IMR-90 (cell line): ENCODE measurements at regions not wholly inside any gene's neighbourhood (a gene's known extent, or its start where the extent isn't known, plus 50 kb on each side); places are given as distances from the start of the nearest gene placed in this dataset.

ENCODE experiments used
- ATAC-seq: fragments of 200-7000 bp; cut with Tn5 transposase; 2 replicates; pipeline ENCODE4 v1.9.1; 2020; ENCODE audit warnings: low read depth, mild to moderate bottlenecking, moderate library complexity
- BruUV-seq: library from RNA; stranded (reverse); fragments of 400-500 nt; replicated peaks from 2 replicates; lab custom pipeline; 2021; lab: Mats Ljungman, UMichigan
- CTCF ChIA-PET: fragments of 300-600 bp; formaldehyde crosslinking; extraction: SDS; loops from one replicate; lab custom pipeline; 2021; ENCODE audit warnings: antibody characterized with exemption; lab: Yijun Ruan, JAX
- POLR2A ChIA-PET: fragments of 300-600 bp; sonication (Branson Sonifier 250); formaldehyde crosslinking; loops from one replicate; lab custom pipeline; 2022; ENCODE audit warnings: antibody characterized with exemption; ENCODE audit not compliant: unreplicated experiment; lab: Charles Lee
- DNase-seq: peaks from one replicate; pipeline ENCODE4 v3.0.0; 2013
- H2AFZ ChIP-seq: replicated peaks from 2 replicates; pipeline ENCODE3; 2013; ENCODE audit warnings: low read length, mild to moderate bottlenecking; ENCODE audit not compliant: poor library complexity
- H2AK5ac ChIP-seq: 2 replicates; pipeline ENCODE4 v1.6.1; 2013; ENCODE audit warnings: low read depth, low read length, inconsistent platforms
- H2AK9ac ChIP-seq: replicated peaks from 2 replicates; pipeline ENCODE3; 2013; ENCODE audit warnings: mild to moderate bottlenecking, low read depth, low read length, moderate library complexity; ENCODE audit not compliant: poor library complexity
- H2BK120ac ChIP-seq: 2 replicates; pipeline ENCODE4 v1.6.1; 2013; ENCODE audit warnings: low read depth, low read length, inconsistent platforms
- H2BK15ac ChIP-seq: 3 replicates; pipeline ENCODE4 v1.6.1; 2013; ENCODE audit warnings: low read depth, low read length, inconsistent platforms
- H2BK20ac ChIP-seq: 2 replicates; pipeline ENCODE4 v1.6.1; 2013; ENCODE audit warnings: low read depth, mild to moderate bottlenecking, inconsistent platforms, low read length, moderate library complexity
- H2BK5ac ChIP-seq: 2 replicates; pipeline ENCODE4 v1.6.1; 2013; ENCODE audit warnings: mild to moderate bottlenecking, low read depth, low read length, inconsistent platforms; ENCODE audit not compliant: poor library complexity, severe bottlenecking
- H3K14ac ChIP-seq: replicated peaks from 2 replicates; pipeline ENCODE4 v1.6.1; 2013; ENCODE audit warnings: low read depth, low read length, inconsistent platforms
- H3K18ac ChIP-seq: 2 replicates; pipeline ENCODE4 v1.6.1; 2013; ENCODE audit warnings: low read depth, low read length, control low read depth
- H3K23ac ChIP-seq: 2 replicates; pipeline ENCODE4 v1.6.1; 2013; ENCODE audit warnings: low read depth, low read length, inconsistent platforms
- H3K27ac ChIP-seq: 2 replicates; pipeline ENCODE4 v1.5.1; 2013; ENCODE audit warnings: mild to moderate bottlenecking, control low read depth, low read length; ENCODE audit not compliant: insufficient read depth
- H3K27me3 ChIP-seq: 2 replicates; pipeline ENCODE4 v1.6.1; 2013; ENCODE audit warnings: low read length; ENCODE audit not compliant: control insufficient read depth, insufficient read depth
- H3K36me3 ChIP-seq: 2 replicates; pipeline ENCODE4 v1.6.1; 2013; ENCODE audit warnings: low read length, mixed read lengths; ENCODE audit not compliant: control insufficient read depth, insufficient read depth
- H3K4ac ChIP-seq: 2 replicates; pipeline ENCODE4 v1.6.1; 2013; ENCODE audit warnings: low read depth, low read length, inconsistent platforms
- H3K4me1 ChIP-seq: 2 replicates; pipeline ENCODE4 v1.6.1; 2013; ENCODE audit warnings: low read length, mixed read lengths; ENCODE audit not compliant: control insufficient read depth, insufficient read depth
- H3K4me2 ChIP-seq: 2 replicates; pipeline ENCODE4 v1.6.1; 2013; ENCODE audit warnings: low read depth, mild to moderate bottlenecking, control low read depth, low read length, moderate library complexity
- H3K4me3 ChIP-seq: 2 replicates; pipeline ENCODE4 v1.5.1; 2013; ENCODE audit warnings: low read depth, mild to moderate bottlenecking, control low read depth, low read length, moderate library complexity; ENCODE audit not compliant: insufficient read depth
- H3K56ac ChIP-seq: 2 replicates; pipeline ENCODE4 v1.6.1; 2013; ENCODE audit warnings: low read length, inconsistent platforms; ENCODE audit not compliant: insufficient read depth; ENCODE audit errors: extremely low read depth
- H3K79me1 ChIP-seq, 2 experiments: 2 replicates each; pipeline ENCODE4 v1.6.1; 2013; ENCODE audit warnings: low read length in 2 of 2, inconsistent platforms in 1 of 2, low read depth in 1 of 2
- H3K9ac ChIP-seq: 2 replicates; pipeline ENCODE4 v1.6.1; 2013; ENCODE audit warnings: low read depth, low read length, control low read depth
- H3K9me1 ChIP-seq: 2 replicates; pipeline ENCODE4 v1.6.1; 2013; ENCODE audit warnings: low read length, inconsistent platforms; ENCODE audit not compliant: insufficient read depth
- H3K9me3 ChIP-seq: 2 replicates; pipeline ENCODE4 v1.6.1; 2013; ENCODE audit warnings: low read length; ENCODE audit not compliant: control insufficient read depth, insufficient read depth
- H4K20me1 ChIP-seq: 2 replicates; pipeline ENCODE4 v1.6.1; 2013; ENCODE audit warnings: low read length, inconsistent platforms; ENCODE audit not compliant: insufficient read depth
- H4K5ac ChIP-seq: 2 replicates; pipeline ENCODE4 v1.6.1; 2013; ENCODE audit warnings: mild to moderate bottlenecking, low read depth, low read length, control low read depth
- H4K8ac ChIP-seq, 2 experiments: 2 replicates each; pipeline ENCODE4 v1.6.1; 2013; ENCODE audit warnings: low read depth in 2 of 2, low read length in 2 of 2, control low read depth in 1 of 2, inconsistent platforms in 1 of 2
- H4K91ac ChIP-seq: 2 replicates; pipeline ENCODE4 v1.6.1; 2013; ENCODE audit warnings: low read depth, low read length, inconsistent platforms; ENCODE audit not compliant: insufficient read depth
- BHLHE40 ChIP-seq: fragments of 150-350 bp; IDR thresholded peaks from 2 replicates; pipeline ENCODE4 v1.6.1; 2016; ENCODE audit warnings: mild to moderate bottlenecking, low read depth, low read length
- CHD1 ChIP-seq: IDR thresholded peaks from 2 replicates; pipeline ENCODE4 v1.6.1; 2012; ENCODE audit warnings: low read depth, low read length, improper control_type of control experiment
- MAFK ChIP-seq: IDR thresholded peaks from 2 replicates; pipeline ENCODE4 v1.6.1; 2012; ENCODE audit warnings: low read depth, low read length, improper control_type of control experiment
- RAD21 ChIP-seq: IDR thresholded peaks from 2 replicates; pipeline ENCODE4 v1.6.1; 2012; ENCODE audit warnings: low read length, improper control_type of control experiment
- RCOR1 ChIP-seq: IDR thresholded peaks from 2 replicates; pipeline ENCODE4 v1.6.1; 2012; ENCODE audit warnings: mild to moderate bottlenecking, low read length, improper control_type of control experiment; ENCODE audit not compliant: insufficient replicate concordance
- WGBS, 2 experiments: methylation state at CpG; one replicate each; pipeline versions ENCODE4 v1.1.5 to v1.1.7; 2013; ENCODE audit warnings: missing lambda C conversion rate in 2 of 2; ENCODE audit not compliant: insufficient read length in 1 of 2; ENCODE audit errors: extremely low coverage in 2 of 2; 5-methylcytosine and 5-hydroxymethylcytosine counted together
- dilution Hi-C: fragments of 300-500 bp; cut with HindIII; formaldehyde crosslinking; loops from one replicate; pipeline ENCODE4 v1.14.3; 2018; ENCODE audit warnings: low sequenced_read_pairs; ENCODE audit not compliant: unreplicated experiment
- in situ Hi-C: fragments of 300-500 bp; cut with MboI; formaldehyde crosslinking; loops from 3 replicates; pipeline ENCODE4 v1.14.3; 2019; ENCODE audit warnings: low sequenced_read_pairs, inconsistent platforms, mixed read lengths
- intact Hi-C: fragments of 100-400 bp; cut with micrococcal nuclease; formaldehyde crosslinking; loops from 2 replicates; pipeline ENCODE4 v1.10.0; 2022
- TF ChIP-seq, protein P1 (sequence below): conservative IDR thresholded peaks from 2 replicates; pipeline ENCODE4 v1.5.1; 2012; ENCODE audit warnings: mild to moderate bottlenecking, low read depth, low read length, improper control_type of control experiment

DNA sequence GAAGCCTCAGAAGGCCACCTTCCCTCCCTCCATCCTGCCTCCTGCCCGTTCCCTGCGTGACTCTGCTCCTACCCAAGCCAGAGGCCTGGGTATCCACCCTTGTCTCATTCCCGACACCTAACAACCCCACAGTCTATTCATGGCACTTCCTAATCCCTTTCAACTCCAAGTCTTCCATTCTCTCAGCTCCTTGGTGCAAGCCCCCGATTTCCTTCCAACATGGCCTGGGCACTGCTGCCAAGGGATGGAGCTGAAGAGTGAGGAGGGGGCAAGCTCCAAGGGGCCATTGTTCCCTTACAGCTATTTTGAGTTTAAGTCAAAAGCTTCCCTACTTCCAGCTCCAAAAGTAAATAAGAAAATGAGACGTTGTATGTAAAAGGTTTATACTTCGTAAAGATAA lies 84.8 kb upstream of the ASB18 start:
- Histone ChIP-seq H3K23ac (no peak overlapping the region), H3K9me3 (no peaks in the 10 kb centered on the region), H2BK120ac (no peak overlapping the region), H3K9me1 (no peaks in the 10 kb centered on the region), H3K14ac (no peak overlapping the region), H4K20me1 (no peaks in the 10 kb centered on the region), H2BK5ac (no peak overlapping the region), H3K36me3 (no peaks in the 10 kb centered on the region), H3K4me2 (no peak overlapping the region), H3K4ac (no peak overlapping the region), H2AK9ac (no peak overlapping the region), H3K27ac (no peak overlapping the region), H3K9ac (no peak overlapping the region), H2AFZ (no peak overlapping the region), H3K79me1 (no peaks in the 10 kb centered on the region), H3K18ac (no peak overlapping the region), H3K4me3 (no peak overlapping the region), H3K56ac (no peak overlapping the region), H4K91ac (no peak overlapping the region), H3K4me1 (no peaks in the 10 kb centered on the region), H2BK15ac (no peak overlapping the region), H2BK20ac (no peak overlapping the region), H2AK5ac (no peak overlapping the region), H4K5ac (no peak overlapping the region), H4K8ac (no peak overlapping the region), H3K27me3 (peaks cover 10% of the 10 kb centered on the region; the same call in 1 of the 2 replicates)
- BruUV-seq: no TSS peak
- TF ChIP-seq RCOR1 (no peak), RAD21 (no peak), CHD1 (no peak), BHLHE40 (no peak), MAFK (no peak)
- TF ChIP-seq, protein P1, sequence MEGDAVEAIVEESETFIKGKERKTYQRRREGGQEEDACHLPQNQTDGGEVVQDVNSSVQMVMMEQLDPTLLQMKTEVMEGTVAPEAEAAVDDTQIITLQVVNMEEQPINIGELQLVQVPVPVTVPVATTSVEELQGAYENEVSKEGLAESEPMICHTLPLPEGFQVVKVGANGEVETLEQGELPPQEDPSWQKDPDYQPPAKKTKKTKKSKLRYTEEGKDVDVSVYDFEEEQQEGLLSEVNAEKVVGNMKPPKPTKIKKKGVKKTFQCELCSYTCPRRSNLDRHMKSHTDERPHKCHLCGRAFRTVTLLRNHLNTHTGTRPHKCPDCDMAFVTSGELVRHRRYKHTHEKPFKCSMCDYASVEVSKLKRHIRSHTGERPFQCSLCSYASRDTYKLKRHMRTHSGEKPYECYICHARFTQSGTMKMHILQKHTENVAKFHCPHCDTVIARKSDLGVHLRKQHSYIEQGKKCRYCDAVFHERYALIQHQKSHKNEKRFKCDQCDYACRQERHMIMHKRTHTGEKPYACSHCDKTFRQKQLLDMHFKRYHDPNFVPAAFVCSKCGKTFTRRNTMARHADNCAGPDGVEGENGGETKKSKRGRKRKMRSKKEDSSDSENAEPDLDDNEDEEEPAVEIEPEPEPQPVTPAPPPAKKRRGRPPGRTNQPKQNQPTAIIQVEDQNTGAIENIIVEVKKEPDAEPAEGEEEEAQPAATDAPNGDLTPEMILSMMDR: no peak
- no peak for ATAC-seq
- no peak for DNase-seq
- in situ Hi-C loops (loop anchor here (10.0 to 25.0 kb wide), 2 partner anchors 706 to 1213 kb away; partner anchors contain the start of gene PRLH), dilution Hi-C loops (no loop called here), intact Hi-C loops (no loop called here)
- POLR2A ChIA-PET: no interaction called here
- WGBS, 2 experiments: 50% methylated on average over 2 of the region's 6 CpGs; no CpG with 5 or more reads in 1 of the 2 experiments
- CTCF ChIA-PET: interaction anchor here (0.9 to 1.1 kb wide), 2 partner anchors 712 to 719 kb away, joined by 3 to 4 read pairs; no protein-coding TSS in a partner anchor
